ENCODE measurements at regions not wholly inside any gene's neighbourhood (a gene's known extent, or its start where the extent isn't known, plus 50 kb on each side); places are given as distances from the start of the nearest gene placed in this dataset.
A peak's percentile ranks its signal among the peaks of the same experiment; 100 is the strongest.

- no peak for DNase-seq (ENCODE audit: low spot score)
Measured at GRCh38 chr16:74232806-74233465, 63.7 kb upstream of the PSMD7 start.

- no peak for DNase-seq (ENCODE audit: low spot score)
Measured at GRCh38 chr16:74230126-74230525, 66.5 kb upstream of the PSMD7 start.

GRCh38 chr16:74226338-74226954 lies 70.2 kb upstream of the PSMD7 start:
- DNase-seq (ENCODE audit: low spot score): peak; percentile 24

GRCh38 chr16:74224828-74225612 lies 71.6 kb upstream of the PSMD7 start:
- DNase-seq (ENCODE audit: low spot score): no peak

GRCh38 chr16:74221828-74222227 lies 74.8 kb upstream of the PSMD7 start:
- DNase-seq (ENCODE audit: low spot score): no peak

- DNase-seq (ENCODE audit: low spot score): no peak
Measured at GRCh38 chr16:74219706-74220105, 76.9 kb upstream of the PSMD7 start.

GRCh38 chr16:74218871-74219270 lies 77.7 kb upstream of the PSMD7 start:
- DNase-seq (ENCODE audit: low spot score): no peak

GRCh38 chr16:74216319-74216718 lies 80.3 kb upstream of the PSMD7 start:
- no peak for DNase-seq (ENCODE audit: low spot score)

GRCh38 chr16:74215249-74215648 lies 81.4 kb upstream of the PSMD7 start:
- DNase-seq (ENCODE audit: low spot score): no peak

GRCh38 chr16:74213372-74213771 lies 83.2 kb upstream of the PSMD7 start:
- DNase-seq (ENCODE audit: low spot score): no peak

GRCh38 chr16:74210245-74210644 lies 86.4 kb upstream of the PSMD7 start:
- DNase-seq (ENCODE audit: low spot score): no peak

- DNase-seq (ENCODE audit: low spot score): no peak
Measured at GRCh38 chr16:74202009-74202408, 94.6 kb upstream of the PSMD7 start.

- no peak for DNase-seq (ENCODE audit: low spot score)
Measured at GRCh38 chr16:74201576-74201975, 95.0 kb upstream of the PSMD7 start.

GRCh38 chr16:74200921-74201320 lies 95.7 kb upstream of the PSMD7 start:
- no peak for DNase-seq (ENCODE audit: low spot score)

- no peak for DNase-seq (ENCODE audit: low spot score)
Measured at GRCh38 chr16:74199842-74200124, 96.8 kb upstream of the PSMD7 start.

GRCh38 chr16:74199066-74199841 lies 97.4 kb upstream of the PSMD7 start:
- DNase-seq (ENCODE audit: low spot score): no peak

- no peak for DNase-seq (ENCODE audit: low spot score)
Measured at GRCh38 chr16:74192281-74192797, 104.3 kb upstream of the PSMD7 start.

- no peak for DNase-seq (ENCODE audit: low spot score)
Measured at GRCh38 chr16:74190292-74190691, 106.3 kb upstream of the PSMD7 start.

GRCh38 chr16:74188856-74189255 lies 107.8 kb upstream of the PSMD7 start:
- DNase-seq (ENCODE audit: low spot score): no peak

- DNase-seq (ENCODE audit: low spot score): no peak
Measured at GRCh38 chr16:74186561-74186971, 110.0 kb upstream of the PSMD7 start.

GRCh38 chr16:74184839-74185238 lies 111.8 kb upstream of the PSMD7 start:
- DNase-seq (ENCODE audit: low spot score): no peak

- no peak for DNase-seq (ENCODE audit: low spot score)
Measured at GRCh38 chr16:74183601-74184360, 112.8 kb upstream of the PSMD7 start.

Data from AG20443 (cell line).